ENCODE measurements at regions not wholly inside any gene's neighbourhood (a gene's known extent, or its start where the extent isn't known, plus 50 kb on each side); places are given as distances from the start of the nearest gene placed in this dataset.

- TF ChIP-seq CTCF (conservative IDR thresholded peaks at IDR 0.05; ENCODE audit: low read depth, low read length) (no peak), EZH2 (IDR thresholded peaks at IDR 0.05; ENCODE audit: low read length, unreplicated experiment) (no peak), EZH2phosphoT487 (IDR thresholded peaks at IDR 0.05; ENCODE audit: borderline replicate concordance, low read length) (no peak)
These were observed 1477.2 kb downstream of the BRD1 start for GRCh38 chr22:48350456-48350855.

Measured in PC-3 (cell line).